ENCODE measurements at regions not wholly inside any gene's neighbourhood (a gene's known extent, or its start where the extent isn't known, plus 50 kb on each side); places are given as distances from the start of the nearest gene placed in this dataset.

- no peaks in the 10 kb centered on the region for H3K79me2 ChIP-seq (ENCODE audit: insufficient read depth)
- POLR2A ChIA-PET, result no interaction called here
- no peak overlapping the region for H3K4me2 ChIP-seq
- no peaks in the 10 kb centered on the region; the same call in 1 of the 2 replicates for H3K9me3 ChIP-seq
- H3F3A ChIP-seq (replicated peaks; ENCODE audit: insufficient read depth), result no peaks in the 10 kb centered on the region
- no peak for DNase-seq
- no peak overlapping the region for H3K9ac ChIP-seq
- peaks cover 0 to 33% of the 10 kb centered on the region in 2 experiments; a peak in 2 of 4 replicates for H3K4me1 ChIP-seq (ENCODE audit: control insufficient read depth in 1 of 2, insufficient read depth in 2 of 2, low read depth in 1 of 2, low read length in 1 of 2)
- CTCF ChIA-PET, result no interaction called here
- H3K4me3 ChIP-seq (ENCODE audit: low read depth in 2 of 2, low read length in 1 of 2), result no peak overlapping the region
- H3K9me2 ChIP-seq, result no peaks in the 10 kb centered on the region
- no peak overlapping the region for H2AFZ ChIP-seq (ENCODE audit: low read depth)
- no peaks in the 10 kb centered on the region for H3K27me3 ChIP-seq (ENCODE audit: insufficient read depth)
- 61% methylated on average over 14 of the region's 16 CpGs for WGBS (ENCODE audit: low lambda C conversion rate)
- H3K27ac ChIP-seq (ENCODE audit: low read depth in 2 of 2, low read length in 1 of 2), result no peak overlapping the region
- no peaks in the 10 kb centered on the region for H4K20me1 ChIP-seq (ENCODE audit: insufficient read depth)
- no peaks in the 10 kb centered on the region for H3K36me3 ChIP-seq (replicated peaks in 1 of 2; ENCODE audit: control insufficient read depth in 1 of 2, insufficient read depth in 2 of 2, low read length in 1 of 2)
- no peak for TF ChIP-seq SIN3A (IDR thresholded peaks at IDR 0.05; ENCODE audit: borderline replicate concordance, low read depth, low read length)
- TF ChIP-seq EZH2phosphoT487 (IDR thresholded peaks at IDR 0.05; ENCODE audit: borderline replicate concordance, low read depth), result no peak
- no peak for TF ChIP-seq RXRA (IDR thresholded peaks at IDR 0.05; ENCODE audit: borderline replicate concordance, low read depth)
- no peak for TF ChIP-seq GABPA (IDR thresholded peaks at IDR 0.05; ENCODE audit: low read depth)
- no peak for TF ChIP-seq RAD21 (IDR thresholded peaks at IDR 0.05; ENCODE audit: low read length)
- TF ChIP-seq, protein P1, sequence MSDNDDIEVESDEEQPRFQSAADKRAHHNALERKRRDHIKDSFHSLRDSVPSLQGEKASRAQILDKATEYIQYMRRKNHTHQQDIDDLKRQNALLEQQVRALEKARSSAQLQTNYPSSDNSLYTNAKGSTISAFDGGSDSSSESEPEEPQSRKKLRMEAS (IDR thresholded peaks at IDR 0.05; ENCODE audit: low read depth), result no peak
- no peak for TF ChIP-seq TAF1 (IDR thresholded peaks at IDR 0.05; ENCODE audit: borderline replicate concordance, low read depth, low read length)
- TF ChIP-seq CHD2 (IDR thresholded peaks at IDR 0.05; ENCODE audit: low read length, partially characterized antibody), result no peak
- TF ChIP-seq SMC3 (IDR thresholded peaks at IDR 0.05; ENCODE audit: low read depth, low read length), result no peak
Observed at GRCh38 chr2:451495-451894, 163.6 kb upstream of the ALKAL2 start.

GRCh38 chr2:449246-450067 is 161.6 kb upstream of the ALKAL2 start:
- no peaks in the 10 kb centered on the region for H3K9me3 ChIP-seq
- no peak overlapping the region for H3K9ac ChIP-seq
- ChIA-PET CTCF (interaction anchor here (1.0 kb wide), 1 partner anchor 12 kb away, joined by 4 read pairs; no protein-coding TSS in a partner anchor), POLR2A (no interaction called here)
- TF ChIP-seq REST (IDR thresholded peaks at IDR 0.05; ENCODE audit: low read depth, low read length) (no peak), RCOR1 (IDR thresholded peaks at IDR 0.05; ENCODE audit: low read length) (no peak)
- H2AFZ ChIP-seq (ENCODE audit: low read depth), result no peak overlapping the region
- no peaks in the 10 kb centered on the region for H3K9me2 ChIP-seq
- H3K27ac ChIP-seq (ENCODE audit: low read depth in 2 of 2, low read length in 1 of 2), result no peak overlapping the region
- no peaks in the 10 kb centered on the region for H3K79me2 ChIP-seq (ENCODE audit: insufficient read depth)
- no peak overlapping the region for H3K4me2 ChIP-seq
- no peaks in the 10 kb centered on the region for H3K36me3 ChIP-seq (replicated peaks in 1 of 2; ENCODE audit: control insufficient read depth in 1 of 2, insufficient read depth in 2 of 2, low read length in 1 of 2)
- peaks cover 0 to 36% of the 10 kb centered on the region in 2 experiments; a peak in 2 of 4 replicates for H3K4me1 ChIP-seq (ENCODE audit: control insufficient read depth in 1 of 2, insufficient read depth in 2 of 2, low read depth in 1 of 2, low read length in 1 of 2)
- H4K20me1 ChIP-seq (ENCODE audit: insufficient read depth), result no peaks in the 10 kb centered on the region
- WGBS (ENCODE audit: low lambda C conversion rate), result 51% methylated on average over 6 of the region's 6 CpGs
- no peaks in the 10 kb centered on the region for H3F3A ChIP-seq (replicated peaks; ENCODE audit: insufficient read depth)
- H3K27me3 ChIP-seq (ENCODE audit: insufficient read depth), result no peaks in the 10 kb centered on the region
- H3K4me3 ChIP-seq (ENCODE audit: low read depth in 2 of 2, low read length in 1 of 2), result no peak overlapping the region
- no peak for DNase-seq
